Panc1 (cell line): ENCODE measurements at regions not wholly inside any gene's neighbourhood (a gene's known extent, or its start where the extent isn't known, plus 50 kb on each side); places are given as distances from the start of the nearest gene placed in this dataset.

ENCODE experiments used
- POLR2AphosphoS5 ChIP-seq: IDR thresholded peaks from 2 replicates; pipeline ENCODE4 v1.6.1; 2012; ENCODE audit warnings: mild to moderate bottlenecking, low read depth, low read length, moderate library complexity
- REST ChIP-seq, 2 experiments: IDR thresholded peaks; 2 replicates each; pipeline ENCODE4 v1.6.1; 2011 to 2012; ENCODE audit warnings: low read depth in 2 of 2, control low read depth in 1 of 2, low read length in 1 of 2, mild to moderate bottlenecking in 1 of 2, moderate library complexity in 1 of 2; ENCODE audit not compliant: insufficient read depth in 1 of 2
- SIN3A ChIP-seq: IDR thresholded peaks from 2 replicates; pipeline ENCODE4 v1.6.1; 2012; ENCODE audit warnings: low read depth, mild to moderate bottlenecking, low read length, moderate library complexity, borderline replicate concordance; ENCODE audit not compliant: insufficient read depth
- TCF7L2 ChIP-seq: IDR thresholded peaks from 2 replicates; pipeline ENCODE4 v1.6.1; 2011; ENCODE audit warnings: mild to moderate bottlenecking, low read depth, low read length, inconsistent platforms
- TF ChIP-seq, protein P1 (sequence below): fragments of 450-650 bp; IDR thresholded peaks from 2 replicates; pipeline ENCODE4 v1.5.1; 2017; ENCODE audit warnings: mild to moderate bottlenecking

DNA sequence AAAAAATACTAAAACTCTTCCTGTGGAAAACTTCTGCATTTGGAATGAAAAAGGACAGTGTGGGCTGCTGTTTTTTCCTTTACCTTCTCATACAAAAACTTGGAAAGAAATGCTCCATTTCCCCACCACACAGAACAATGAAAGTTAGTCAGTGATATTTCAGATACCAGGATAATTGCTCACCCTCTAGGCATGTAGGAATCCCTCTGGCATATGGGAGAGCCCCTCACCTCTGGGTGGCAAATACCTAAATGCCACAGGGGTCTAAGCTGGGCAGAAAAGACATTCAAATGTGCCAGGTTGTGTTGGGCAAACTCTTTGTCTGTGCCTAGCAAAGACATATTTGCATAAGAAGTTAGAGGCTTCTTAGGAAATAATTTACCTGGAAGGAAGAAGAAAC lies 560.3 kb upstream of the NR2F2 start:
- TF ChIP-seq, protein P1, sequence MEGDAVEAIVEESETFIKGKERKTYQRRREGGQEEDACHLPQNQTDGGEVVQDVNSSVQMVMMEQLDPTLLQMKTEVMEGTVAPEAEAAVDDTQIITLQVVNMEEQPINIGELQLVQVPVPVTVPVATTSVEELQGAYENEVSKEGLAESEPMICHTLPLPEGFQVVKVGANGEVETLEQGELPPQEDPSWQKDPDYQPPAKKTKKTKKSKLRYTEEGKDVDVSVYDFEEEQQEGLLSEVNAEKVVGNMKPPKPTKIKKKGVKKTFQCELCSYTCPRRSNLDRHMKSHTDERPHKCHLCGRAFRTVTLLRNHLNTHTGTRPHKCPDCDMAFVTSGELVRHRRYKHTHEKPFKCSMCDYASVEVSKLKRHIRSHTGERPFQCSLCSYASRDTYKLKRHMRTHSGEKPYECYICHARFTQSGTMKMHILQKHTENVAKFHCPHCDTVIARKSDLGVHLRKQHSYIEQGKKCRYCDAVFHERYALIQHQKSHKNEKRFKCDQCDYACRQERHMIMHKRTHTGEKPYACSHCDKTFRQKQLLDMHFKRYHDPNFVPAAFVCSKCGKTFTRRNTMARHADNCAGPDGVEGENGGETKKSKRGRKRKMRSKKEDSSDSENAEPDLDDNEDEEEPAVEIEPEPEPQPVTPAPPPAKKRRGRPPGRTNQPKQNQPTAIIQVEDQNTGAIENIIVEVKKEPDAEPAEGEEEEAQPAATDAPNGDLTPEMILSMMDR = no peak
- no peak for TF ChIP-seq POLR2AphosphoS5
- no peak for TF ChIP-seq REST (IDR thresholded peaks at IDR 0.05; ENCODE audit: insufficient read depth in 1 of 2, low read depth in 2 of 2, low read length in 1 of 2)
- no peak for TF ChIP-seq SIN3A
- no peak for TF ChIP-seq TCF7L2
